Nephron progenitor cell (in vitro differentiated cells): ENCODE measurements at regions not wholly inside any gene's neighbourhood (a gene's known extent, or its start where the extent isn't known, plus 50 kb on each side); places are given as distances from the start of the nearest gene placed in this dataset.
A peak's percentile ranks its signal among the peaks of the same experiment; 100 is the strongest.

Experiments used
- DNase-seq: peaks from one replicate; pipeline ENCODE4 v3.0.0; 2021
- H3K27ac Mint-ChIP-seq: 2 replicates; pipeline ENCODE4 v1.8.0; 2021; ENCODE audit warnings: mild to moderate bottlenecking, moderate library complexity, mixed read lengths
- H3K27me3 Mint-ChIP-seq: 2 replicates; pipeline ENCODE4 v1.8.0; 2021; ENCODE audit warnings: mild to moderate bottlenecking, low read depth, mixed read lengths; ENCODE audit not compliant: poor library complexity
- H3K36me3 Mint-ChIP-seq: 2 replicates; pipeline ENCODE4 v1.8.0; 2021; ENCODE audit warnings: low read depth, mixed read lengths
- H3K4me1 Mint-ChIP-seq: 2 replicates; pipeline ENCODE4 v1.8.0; 2021; ENCODE audit warnings: mixed read lengths
- H3K4me3 Mint-ChIP-seq: 2 replicates; pipeline ENCODE4 v1.8.0; 2021; ENCODE audit warnings: mild to moderate bottlenecking, moderate library complexity, mixed read lengths
- H3K9me3 Mint-ChIP-seq: 2 replicates; pipeline ENCODE4 v1.8.0; 2021; ENCODE audit warnings: mild to moderate bottlenecking, moderate library complexity, mixed read lengths
- TF ChIP-seq, protein P1 (sequence below): fragments of 200-600 bp; sonication (generic); IDR thresholded peaks from 2 replicates; pipeline ENCODE4 v1.5.0; 2021; ENCODE audit warnings: antibody characterized with exemption

GRCh38 chr3:159664006-159664405 is 324.6 kb upstream of the IL12A start:
- Mint-ChIP-seq H3K4me1 (peaks cover 4% of the 10 kb centered on the region), H3K9me3 (no peaks in the 10 kb centered on the region), H3K27ac (no peak overlapping the region), H3K36me3 (no peaks in the 10 kb centered on the region), H3K27me3 (peaks cover 3% of the 10 kb centered on the region), H3K4me3 (no peak overlapping the region)
- no peak for DNase-seq
- TF ChIP-seq, protein P1, sequence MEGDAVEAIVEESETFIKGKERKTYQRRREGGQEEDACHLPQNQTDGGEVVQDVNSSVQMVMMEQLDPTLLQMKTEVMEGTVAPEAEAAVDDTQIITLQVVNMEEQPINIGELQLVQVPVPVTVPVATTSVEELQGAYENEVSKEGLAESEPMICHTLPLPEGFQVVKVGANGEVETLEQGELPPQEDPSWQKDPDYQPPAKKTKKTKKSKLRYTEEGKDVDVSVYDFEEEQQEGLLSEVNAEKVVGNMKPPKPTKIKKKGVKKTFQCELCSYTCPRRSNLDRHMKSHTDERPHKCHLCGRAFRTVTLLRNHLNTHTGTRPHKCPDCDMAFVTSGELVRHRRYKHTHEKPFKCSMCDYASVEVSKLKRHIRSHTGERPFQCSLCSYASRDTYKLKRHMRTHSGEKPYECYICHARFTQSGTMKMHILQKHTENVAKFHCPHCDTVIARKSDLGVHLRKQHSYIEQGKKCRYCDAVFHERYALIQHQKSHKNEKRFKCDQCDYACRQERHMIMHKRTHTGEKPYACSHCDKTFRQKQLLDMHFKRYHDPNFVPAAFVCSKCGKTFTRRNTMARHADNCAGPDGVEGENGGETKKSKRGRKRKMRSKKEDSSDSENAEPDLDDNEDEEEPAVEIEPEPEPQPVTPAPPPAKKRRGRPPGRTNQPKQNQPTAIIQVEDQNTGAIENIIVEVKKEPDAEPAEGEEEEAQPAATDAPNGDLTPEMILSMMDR, result no peak

GRCh38 chr3:159664653-159665052 is 324.0 kb upstream of the IL12A start:
- Mint-ChIP-seq H3K27me3 (no peaks in the 10 kb centered on the region), H3K4me1 (peaks cover 11% of the 10 kb centered on the region), H3K36me3 (no peaks in the 10 kb centered on the region), H3K4me3 (no peak overlapping the region), H3K9me3 (no peaks in the 10 kb centered on the region), H3K27ac (no peak overlapping the region)
- no peak for DNase-seq
- TF ChIP-seq, protein P1, result no peak

DNA sequence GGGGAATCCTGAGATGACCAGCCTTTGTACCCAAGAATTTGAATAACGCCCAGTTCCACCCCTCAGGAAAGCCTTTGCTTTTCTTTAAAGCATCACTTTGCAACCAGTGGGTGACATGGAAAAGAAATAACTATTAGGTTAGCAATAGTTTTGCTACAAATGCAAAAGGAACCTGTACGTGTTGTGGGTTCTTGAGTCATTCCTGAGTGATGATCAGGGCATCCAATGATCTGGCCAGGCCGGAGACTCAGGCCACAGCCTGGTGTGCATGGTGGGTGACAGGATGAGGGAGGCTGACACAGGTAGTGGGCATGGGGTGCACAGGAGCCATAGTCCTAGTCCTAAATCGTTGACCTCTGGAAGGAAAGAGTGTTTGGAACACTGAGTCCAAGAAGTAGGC is 321.4 kb upstream of the IL12A start:
- H3K36me3 Mint-ChIP-seq, result no peaks in the 10 kb centered on the region
- peaks cover 14% of the 10 kb centered on the region for H3K4me1 Mint-ChIP-seq
- DNase-seq, result no peak
- no peak overlapping the region for H3K27ac Mint-ChIP-seq
- H3K4me3 Mint-ChIP-seq, result no peak overlapping the region
- H3K27me3 Mint-ChIP-seq, result no peaks in the 10 kb centered on the region
- TF ChIP-seq, protein P1, result no peak
- no peaks in the 10 kb centered on the region for H3K9me3 Mint-ChIP-seq

GRCh38 chr3:159668461-159668860 is 320.2 kb upstream of the IL12A start:
- no peak for DNase-seq
- Mint-ChIP-seq H3K4me1 (peaks cover 14% of the 10 kb centered on the region), H3K27me3 (no peaks in the 10 kb centered on the region), H3K36me3 (no peaks in the 10 kb centered on the region), H3K4me3 (no peak overlapping the region), H3K9me3 (no peaks in the 10 kb centered on the region), H3K27ac (no peak overlapping the region)
- TF ChIP-seq, protein P1, result no peak

- Mint-ChIP-seq H3K4me3 (no peak overlapping the region), H3K27me3 (no peaks in the 10 kb centered on the region), H3K4me1 (peaks cover 14% of the 10 kb centered on the region), H3K27ac (peak overlapping the region; percentile 84), H3K36me3 (no peaks in the 10 kb centered on the region), H3K9me3 (no peaks in the 10 kb centered on the region)
- TF ChIP-seq, protein P1, result no peak
- no peak for DNase-seq
Observed at GRCh38 chr3:159668990-159669476, 319.6 kb upstream of the IL12A start.

DNA sequence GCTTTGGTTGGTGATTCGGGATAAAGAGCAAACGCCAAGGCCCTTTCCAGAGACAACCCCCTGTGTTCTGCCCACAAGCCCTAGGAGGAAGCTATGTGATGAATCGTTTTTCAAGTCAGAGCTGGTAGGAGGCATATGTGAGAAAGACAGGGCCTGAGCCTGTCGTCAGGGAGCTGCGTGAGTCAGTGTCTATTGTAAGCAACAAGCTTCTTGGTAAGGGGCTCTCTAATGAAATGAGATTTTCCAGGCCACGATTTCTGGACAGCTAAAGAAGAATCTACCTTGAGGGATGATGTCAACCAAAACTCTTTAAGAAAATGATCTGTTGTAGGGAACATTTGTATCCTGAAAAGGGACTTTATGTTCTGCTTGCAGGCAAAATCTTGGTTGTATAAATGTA is 318.9 kb upstream of the IL12A start:
- H3K27ac Mint-ChIP-seq, result no peak overlapping the region
- DNase-seq, result no peak
- H3K4me3 Mint-ChIP-seq, result no peak overlapping the region
- TF ChIP-seq, protein P1, result no peak
- no peaks in the 10 kb centered on the region for H3K9me3 Mint-ChIP-seq
- H3K4me1 Mint-ChIP-seq, result peaks cover 14% of the 10 kb centered on the region
- H3K27me3 Mint-ChIP-seq, result no peaks in the 10 kb centered on the region
- H3K36me3 Mint-ChIP-seq, result no peaks in the 10 kb centered on the region
